A549 (cell line): ENCODE measurements at regions not wholly inside any gene's neighbourhood (a gene's known extent, or its start where the extent isn't known, plus 50 kb on each side); places are given as distances from the start of the nearest gene placed in this dataset.

ENCODE experiments used
- ATAC-seq, 2 experiments: fragments of 200-7000 bp in 1 of 2; fragments of >200 bp in 1 of 2; cut with Nextera tagmentation in 1 of 2; cut with Tn5 transposase in 1 of 2; 3 replicates each; pipeline versions ENCODE4 v1.8.0 to v1.9.1; 2018 to 2020; ENCODE audit warnings: mild to moderate bottlenecking in 1 of 2, moderate library complexity in 1 of 2
- CTCF ChIA-PET: fragments of 300-600 bp; sonication (Branson Sonifier 250); formaldehyde crosslinking; extraction: SDS; loops from one replicate; lab custom pipeline; 2021; ENCODE audit warnings: antibody characterized with exemption, inconsistent platforms; lab: Yijun Ruan, JAX
- POLR2A ChIA-PET: fragments of 350-600 bp; formaldehyde crosslinking; extraction: SDS; loops from one replicate; lab custom pipeline; 2021; ENCODE audit warnings: antibody characterized with exemption, inconsistent platforms; lab: Yijun Ruan, JAX
- DNase-seq, 2 experiments: peaks; one replicate each; pipeline versions ENCODE4 v3.0.0 to v3.0.0-alpha.2; 2011 to 2016; ENCODE audit warnings: low read depth in 1 of 2, low spot score in 1 of 2
- FAIRE-seq: peaks from 2 replicates; lab custom pipeline; 2011; peaks lifted over from hg19 to GRCh38; lab: Jason Lieb, UNC
- H3K27ac ChIP-seq, 2 experiments: fragments of >200 bp; sonication (Bioruptor Twin); formaldehyde crosslinking; 3 replicates each; pipeline ENCODE4 v1.5.1; 2016 to 2017
- H3K4me1 ChIP-seq: fragments of >200 bp; sonication (Bioruptor Twin); formaldehyde crosslinking; 3 replicates; pipeline ENCODE4 v1.6.1; 2016
- H3K4me2 ChIP-seq: fragments of >200 bp; sonication (Bioruptor Twin); formaldehyde crosslinking; 3 replicates; pipeline ENCODE4 v1.6.1; 2016
- H3K4me3 ChIP-seq: fragments of >200 bp; sonication (Bioruptor Twin); formaldehyde crosslinking; 3 replicates; pipeline ENCODE4 v1.5.1; 2016
- H3K9me3 ChIP-seq: fragments of >200 bp; sonication (Bioruptor Twin); formaldehyde crosslinking; 3 replicates; pipeline ENCODE4 v1.6.1; 2016
- BHLHE40 ChIP-seq: IDR thresholded peaks from 2 replicates; pipeline ENCODE4 v1.6.1; 2012; ENCODE audit warnings: low read depth, low read length, inconsistent platforms
- CBX8 ChIP-seq: fragments of 200-600 bp; sonication (generic); IDR thresholded peaks from 2 replicates; pipeline ENCODE4 v1.6.1; 2016
- FOSL2 ChIP-seq, 2 experiments: fragments of 450-650 bp in 1 of 2; fragments of >200 bp in 1 of 2; sonication (Bioruptor Twin) in 1 of 2; formaldehyde crosslinking; IDR thresholded peaks; 2 replicates each; pipeline versions ENCODE4 v1.5.0 to v1.6.1; 2016 to 2020; ENCODE audit warnings: mild to moderate bottlenecking in 1 of 2, moderate library complexity in 1 of 2
- FOXS1 ChIP-seq: fragments of 250-450 bp; sonication (Bioruptor Pico); IDR thresholded peaks from 2 replicates; pipeline ENCODE4 v1.5.0; 2020; ENCODE audit warnings: mild to moderate bottlenecking, moderate library complexity
- GATA3 ChIP-seq: IDR thresholded peaks from 2 replicates; pipeline ENCODE4 v1.6.1; 2012; ENCODE audit warnings: borderline replicate concordance
- HEYL ChIP-seq: fragments of 250-450 bp; sonication (Bioruptor Pico); IDR thresholded peaks from 2 replicates; pipeline ENCODE4 v1.8.0; 2021; ENCODE audit warnings: mild to moderate bottlenecking, moderate library complexity
- JUN ChIP-seq, 2 experiments: fragments of >200 bp; sonication (Bioruptor Twin); formaldehyde crosslinking; IDR thresholded peaks; 2 replicates in 1 of 2; 3 replicates in 1 of 2; pipeline ENCODE4 v1.6.1; 2016 to 2017
- JUNB ChIP-seq: fragments of >200 bp; sonication (Bioruptor Twin); formaldehyde crosslinking; IDR thresholded peaks from 2 replicates; pipeline ENCODE4 v1.6.1; 2016
- MAFK ChIP-seq: fragments of 450-650 bp; IDR thresholded peaks from 2 replicates; pipeline ENCODE4 v1.6.1; 2014; ENCODE audit not compliant: partially characterized antibody
- MAZ ChIP-seq: fragments of 150-350 bp; IDR thresholded peaks from 2 replicates; pipeline ENCODE4 v1.6.1; 2014; ENCODE audit warnings: antibody characterized with exemption, low read depth, low read length, borderline replicate concordance
- MYC ChIP-seq: IDR thresholded peaks from 2 replicates; pipeline ENCODE4 v1.6.1; 2012; ENCODE audit warnings: mild to moderate bottlenecking, inconsistent platforms, low read length, improper control_type of control experiment, borderline replicate concordance
- NR3C1 ChIP-seq: fragments of >200 bp; sonication (Bioruptor Twin); formaldehyde crosslinking; IDR thresholded peaks from 3 replicates; pipeline ENCODE4 v1.6.1; 2017
- PHF8 ChIP-seq: fragments of 200-600 bp; sonication (generic); IDR thresholded peaks from 2 replicates; pipeline ENCODE4 v1.6.1; 2016; ENCODE audit warnings: low read depth, mild to moderate bottlenecking, antibody characterized with exemption, moderate library complexity, borderline replicate concordance
- POLR2A ChIP-seq: IDR thresholded peaks from 2 replicates; pipeline ENCODE4 v1.6.1; 2012; ENCODE audit warnings: mild to moderate bottlenecking, low read length
- POLR2AphosphoS2 ChIP-seq: conservative IDR thresholded peaks from 2 replicates; pipeline ENCODE4 v1.6.1; 2012; ENCODE audit warnings: low read length, improper control_type of control experiment, inconsistent platforms
- SMC3 ChIP-seq: fragments of >200 bp; sonication (Bioruptor Twin); formaldehyde crosslinking; IDR thresholded peaks from 3 replicates; pipeline ENCODE4 v1.6.1; 2018; ENCODE audit warnings: inconsistent platforms
- TP53 ChIP-seq: fragments of 250-450 bp; sonication (Bioruptor Pico); IDR thresholded peaks from 2 replicates; pipeline ENCODE4 v1.5.0; 2021; ENCODE audit warnings: mild to moderate bottlenecking, moderate library complexity
- ZNF302 ChIP-seq: fragments of 250-450 bp; sonication (Bioruptor Pico); IDR thresholded peaks from 2 replicates; pipeline ENCODE4 v1.9.0; 2021; ENCODE audit warnings: inconsistent platforms, mild to moderate bottlenecking, moderate library complexity
- ZSCAN20 ChIP-seq: fragments of 250-450 bp; sonication (Bioruptor Pico); IDR thresholded peaks from 2 replicates; pipeline ENCODE4 v1.8.0; 2022; ENCODE audit warnings: mild to moderate bottlenecking, moderate library complexity
- WGBS: methylation state at CpG from one replicate; pipeline ENCODE4 v1.1.6; 2017; ENCODE audit errors: missing lambda C conversion rate; 5-methylcytosine and 5-hydroxymethylcytosine counted together
- TF ChIP-seq, protein P1 (sequence below): fragments of >200 bp; sonication (Bioruptor Twin); formaldehyde crosslinking; IDR thresholded peaks from 3 replicates; pipeline ENCODE4 v1.5.1; 2016
- TF ChIP-seq, protein P2 (sequence below): fragments of 450-650 bp; IDR thresholded peaks from 2 replicates; pipeline ENCODE4 v1.6.1; 2014; ENCODE audit warnings: antibody characterized with exemption
- TF ChIP-seq, protein P3 (sequence below): fragments of 250-450 bp; sonication (Bioruptor Pico); IDR thresholded peaks from 2 replicates; pipeline ENCODE4 v1.5.0; 2020; ENCODE audit warnings: low read depth, mild to moderate bottlenecking, moderate library complexity
- TF ChIP-seq, protein P4 (sequence below): fragments of 250-450 bp; sonication (Bioruptor Pico); IDR thresholded peaks from 2 replicates; pipeline ENCODE4 v1.5.0; 2021; ENCODE audit warnings: mild to moderate bottlenecking, moderate library complexity, borderline replicate concordance

DNA sequence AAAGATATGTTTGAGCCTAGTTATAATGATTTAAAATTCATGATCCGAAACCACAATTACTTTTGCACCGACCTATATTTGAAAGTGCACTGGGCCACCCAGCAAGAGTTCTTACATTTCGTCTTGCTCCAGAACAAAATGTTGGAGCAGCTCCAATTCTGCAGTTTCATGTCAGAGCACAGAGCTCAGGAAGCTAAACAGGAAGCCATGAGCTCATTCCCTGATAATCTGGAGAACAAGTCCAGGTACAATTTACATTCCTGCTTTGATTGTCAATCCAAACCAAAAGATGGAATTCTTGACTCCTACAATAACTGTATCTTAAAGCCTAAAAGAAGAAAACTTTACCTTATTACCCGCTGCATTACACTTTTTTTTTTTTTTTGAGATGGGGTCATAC, 131.8 kb downstream of the KCTD12 start:
- WGBS, result 45% methylated on average over 4 of the region's 4 CpGs
- Histone ChIP-seq H3K4me3 (no peak overlapping the region), H3K9me3 (no peaks in the 10 kb centered on the region), H3K27ac (no peak overlapping the region), H3K4me1 (no peaks in the 10 kb centered on the region), H3K4me2 (no peak overlapping the region)
- ATAC-seq (no peak), FAIRE-seq (no peak), DNase-seq (no peak)
- TF ChIP-seq FOSL2 (IDR thresholded peaks at IDR 0.05) (no peak), FOSL2 (CRISPR knock-in tag; IDR thresholded peaks at IDR 0.05) (no peak), ZNF302 (CRISPR knock-in tag) (no peak), SMC3 (no peak), MYC (no peak), POLR2A (no peak), GATA3 (no peak), TP53 (no peak)
- TF ChIP-seq, protein P1, sequence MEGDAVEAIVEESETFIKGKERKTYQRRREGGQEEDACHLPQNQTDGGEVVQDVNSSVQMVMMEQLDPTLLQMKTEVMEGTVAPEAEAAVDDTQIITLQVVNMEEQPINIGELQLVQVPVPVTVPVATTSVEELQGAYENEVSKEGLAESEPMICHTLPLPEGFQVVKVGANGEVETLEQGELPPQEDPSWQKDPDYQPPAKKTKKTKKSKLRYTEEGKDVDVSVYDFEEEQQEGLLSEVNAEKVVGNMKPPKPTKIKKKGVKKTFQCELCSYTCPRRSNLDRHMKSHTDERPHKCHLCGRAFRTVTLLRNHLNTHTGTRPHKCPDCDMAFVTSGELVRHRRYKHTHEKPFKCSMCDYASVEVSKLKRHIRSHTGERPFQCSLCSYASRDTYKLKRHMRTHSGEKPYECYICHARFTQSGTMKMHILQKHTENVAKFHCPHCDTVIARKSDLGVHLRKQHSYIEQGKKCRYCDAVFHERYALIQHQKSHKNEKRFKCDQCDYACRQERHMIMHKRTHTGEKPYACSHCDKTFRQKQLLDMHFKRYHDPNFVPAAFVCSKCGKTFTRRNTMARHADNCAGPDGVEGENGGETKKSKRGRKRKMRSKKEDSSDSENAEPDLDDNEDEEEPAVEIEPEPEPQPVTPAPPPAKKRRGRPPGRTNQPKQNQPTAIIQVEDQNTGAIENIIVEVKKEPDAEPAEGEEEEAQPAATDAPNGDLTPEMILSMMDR, result no peak
- TF ChIP-seq, protein P2, sequence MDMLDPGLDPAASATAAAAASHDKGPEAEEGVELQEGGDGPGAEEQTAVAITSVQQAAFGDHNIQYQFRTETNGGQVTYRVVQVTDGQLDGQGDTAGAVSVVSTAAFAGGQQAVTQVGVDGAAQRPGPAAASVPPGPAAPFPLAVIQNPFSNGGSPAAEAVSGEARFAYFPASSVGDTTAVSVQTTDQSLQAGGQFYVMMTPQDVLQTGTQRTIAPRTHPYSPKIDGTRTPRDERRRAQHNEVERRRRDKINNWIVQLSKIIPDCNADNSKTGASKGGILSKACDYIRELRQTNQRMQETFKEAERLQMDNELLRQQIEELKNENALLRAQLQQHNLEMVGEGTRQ, result no peak
- CTCF ChIA-PET, result interaction anchor here (0.7 kb wide), 1 partner anchor 883 kb away, joined by 3 read pairs; no protein-coding TSS in a partner anchor
- POLR2A ChIA-PET, result no interaction called here

DNA sequence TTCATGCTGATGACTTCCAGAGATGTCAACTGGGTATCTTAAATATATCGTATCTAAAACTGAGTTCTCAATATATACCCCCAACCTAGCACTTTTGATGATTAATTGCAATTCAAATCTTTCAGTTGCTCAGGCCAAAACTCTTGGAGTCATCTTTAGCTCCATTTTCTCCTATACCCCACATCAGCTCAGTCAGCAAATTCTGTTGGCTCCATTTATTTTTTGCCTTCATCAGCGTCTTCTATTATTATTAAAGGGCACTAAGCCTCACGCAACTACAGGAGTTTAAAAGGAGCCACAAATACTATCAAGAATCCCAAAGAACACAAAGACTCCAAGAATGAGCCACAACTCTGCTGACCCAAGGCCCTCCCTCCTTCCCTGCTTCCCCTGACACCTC, 134.9 kb downstream of the KCTD12 start:
- DNase-seq, result no peak
- ATAC-seq, result no peak
- Histone ChIP-seq H3K4me3 (no peak overlapping the region), H3K27ac (no peak overlapping the region), H3K4me1 (no peaks in the 10 kb centered on the region), H3K9me3 (no peaks in the 10 kb centered on the region), H3K4me2 (no peak overlapping the region)
- FAIRE-seq, result no peak
- CTCF ChIA-PET, result interaction anchor here (0.6 kb wide), 1 partner anchor 1065 kb away, joined by 3 read pairs; no protein-coding TSS in a partner anchor
- TF ChIP-seq, protein P3, sequence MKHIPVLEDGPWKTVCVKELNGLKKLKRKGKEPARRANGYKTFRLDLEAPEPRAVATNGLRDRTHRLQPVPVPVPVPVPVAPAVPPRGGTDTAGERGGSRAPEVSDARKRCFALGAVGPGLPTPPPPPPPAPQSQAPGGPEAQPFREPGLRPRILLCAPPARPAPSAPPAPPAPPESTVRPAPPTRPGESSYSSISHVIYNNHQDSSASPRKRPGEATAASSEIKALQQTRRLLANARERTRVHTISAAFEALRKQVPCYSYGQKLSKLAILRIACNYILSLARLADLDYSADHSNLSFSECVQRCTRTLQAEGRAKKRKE (CRISPR knock-in tag), result no peak
- TF ChIP-seq MAFK, result peak; percentile 46
- whole genome bisulfite sequencing, result 54% methylated on average over 3 of the region's 3 CpGs
- POLR2A ChIA-PET, result no interaction called here

DNA sequence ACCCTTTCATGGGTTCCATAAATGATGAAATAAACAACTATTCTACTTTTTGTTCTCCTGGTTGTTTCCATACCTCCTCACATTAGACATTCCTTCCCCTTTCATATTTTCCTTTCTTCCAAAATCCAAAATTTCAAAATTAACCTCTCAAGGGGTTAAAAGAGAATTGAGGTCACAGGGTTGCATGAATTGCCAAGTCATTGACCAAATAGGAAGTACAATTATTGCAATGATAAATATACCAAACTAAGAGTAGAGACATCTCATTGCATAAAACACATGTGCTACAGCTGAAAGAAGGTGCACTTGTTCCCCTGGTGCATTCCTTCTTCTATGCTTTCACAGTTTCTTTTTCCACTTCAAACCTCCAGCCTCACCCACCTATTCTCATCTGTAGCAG, 136.1 kb downstream of the KCTD12 start:
- ATAC-seq (no peak), FAIRE-seq (no peak), DNase-seq (no peak)
- Histone ChIP-seq H3K9me3 (no peaks in the 10 kb centered on the region), H3K4me1 (no peaks in the 10 kb centered on the region), H3K27ac (no peak overlapping the region), H3K4me3 (no peak overlapping the region), H3K4me2 (no peak overlapping the region)
- TF ChIP-seq JUN (IDR thresholded peaks at IDR 0.05), result no peak
- no peak for TF ChIP-seq POLR2AphosphoS2
- TF ChIP-seq, protein P2, result no peak
- TF ChIP-seq, protein P4, sequence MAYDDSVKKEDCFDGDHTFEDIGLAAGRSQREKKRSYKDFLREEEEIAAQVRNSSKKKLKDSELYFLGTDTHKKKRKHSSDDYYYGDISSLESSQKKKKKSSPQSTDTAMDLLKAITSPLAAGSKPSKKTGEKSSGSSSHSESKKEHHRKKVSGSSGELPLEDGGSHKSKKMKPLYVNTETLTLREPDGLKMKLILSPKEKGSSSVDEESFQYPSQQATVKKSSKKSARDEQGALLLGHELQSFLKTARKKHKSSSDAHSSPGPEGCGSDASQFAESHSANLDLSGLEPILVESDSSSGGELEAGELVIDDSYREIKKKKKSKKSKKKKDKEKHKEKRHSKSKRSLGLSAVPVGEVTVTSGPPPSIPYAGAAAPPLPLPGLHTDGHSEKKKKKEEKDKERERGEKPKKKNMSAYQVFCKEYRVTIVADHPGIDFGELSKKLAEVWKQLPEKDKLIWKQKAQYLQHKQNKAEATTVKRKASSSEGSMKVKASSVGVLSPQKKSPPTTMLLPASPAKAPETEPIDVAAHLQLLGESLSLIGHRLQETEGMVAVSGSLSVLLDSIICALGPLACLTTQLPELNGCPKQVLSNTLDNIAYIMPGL (CRISPR knock-in tag), result no peak
- no peak for TF ChIP-seq PHF8
- no peak for TF ChIP-seq HEYL (CRISPR knock-in tag)
- TF ChIP-seq POLR2A, result no peak
- TF ChIP-seq MYC, result no peak
- TF ChIP-seq FOXS1 (CRISPR knock-in tag), result no peak
- no peak for TF ChIP-seq CBX8
- TF ChIP-seq ZSCAN20 (CRISPR knock-in tag), result no peak
- TF ChIP-seq BHLHE40, result no peak
- no peak for TF ChIP-seq NR3C1
- TF ChIP-seq MAZ, result no peak
- no peak for TF ChIP-seq JUNB
- TF ChIP-seq, protein P3 (CRISPR knock-in tag), result no peak
- no peak for TF ChIP-seq FOSL2 (IDR thresholded peaks at IDR 0.05)
- TF ChIP-seq FOSL2 (CRISPR knock-in tag; IDR thresholded peaks at IDR 0.05), result no peak
- CTCF ChIA-PET, result no interaction called here
- POLR2A ChIA-PET, result no interaction called here
